Right hindlimb (tissue), 1 donor: ENCODE measurements at regions not wholly inside any gene's neighbourhood (a gene's known extent, or its start where the extent isn't known, plus 50 kb on each side); places are given as distances from the start of the nearest gene placed in this dataset.
"Not testable (repeated sequence)": the region's sequence is repeated elsewhere in the genome, so short reads cannot be mapped to it uniquely, and the experiment has no call there.

Experiments
- DNase-seq: peaks from one replicate; pipeline ENCODE4 v3.0.0-alpha.2; 2018

GRCh38 chr9:28378231-28378630, 805.0 kb upstream of the C9orf72 start:
- no peak for DNase-seq

GRCh38 chr9:28379082-28379481, 805.8 kb upstream of the C9orf72 start:
- DNase-seq = no peak

- DNase-seq = no peak
Observed at GRCh38 chr9:28389411-28389810, 816.1 kb upstream of the C9orf72 start.

GRCh38 chr9:28394774-28395173, 821.5 kb upstream of the C9orf72 start:
- no peak for DNase-seq

- no peak for DNase-seq
Observed at GRCh38 chr9:28396058-28396457, 822.8 kb upstream of the C9orf72 start.

GRCh38 chr9:28407351-28407750, 834.1 kb upstream of the C9orf72 start:
- DNase-seq = no peak

GRCh38 chr9:28409919-28410318, 836.6 kb upstream of the C9orf72 start:
- DNase-seq = no peak

- no peak for DNase-seq
Observed at GRCh38 chr9:28410411-28410810, 837.1 kb upstream of the C9orf72 start.

- DNase-seq = no peak
Observed at GRCh38 chr9:28413471-28413870, 840.2 kb upstream of the C9orf72 start.

- no peak for DNase-seq
Observed at GRCh38 chr9:28423255-28423654, 850.0 kb upstream of the C9orf72 start.

GRCh38 chr9:28435456-28435855, 862.2 kb upstream of the C9orf72 start:
- no peak for DNase-seq

GRCh38 chr9:28439688-28440087, 866.4 kb upstream of the C9orf72 start:
- DNase-seq = no peak

- DNase-seq = no peak
Observed at GRCh38 chr9:28443461-28443860, 870.2 kb upstream of the C9orf72 start.

- DNase-seq = no peak
Observed at GRCh38 chr9:28444637-28445036, 871.4 kb upstream of the C9orf72 start.

- no peak for DNase-seq
Observed at GRCh38 chr9:28445211-28445610, 871.9 kb upstream of the C9orf72 start.

GRCh38 chr9:28453918-28454317, 880.6 kb upstream of the C9orf72 start:
- DNase-seq = no peak

GRCh38 chr9:28456861-28457260, 883.6 kb upstream of the C9orf72 start:
- DNase-seq = no peak

- DNase-seq = no peak
Observed at GRCh38 chr9:28464481-28465216, 891.4 kb upstream of the C9orf72 start.

GRCh38 chr9:28471261-28471660, 898.0 kb upstream of the C9orf72 start:
- no peak for DNase-seq

- no peak for DNase-seq
Observed at GRCh38 chr9:28487561-28487960, 914.3 kb upstream of the C9orf72 start.

GRCh38 chr9:28491121-28491520, 917.8 kb upstream of the C9orf72 start:
- DNase-seq = no peak

GRCh38 chr9:28498168-28498567, 924.9 kb upstream of the C9orf72 start:
- DNase-seq = not testable (repeated sequence)

- no peak for DNase-seq
Observed at GRCh38 chr9:28502189-28502588, 928.9 kb upstream of the C9orf72 start.

GRCh38 chr9:28502741-28503140, 929.5 kb upstream of the C9orf72 start:
- no peak for DNase-seq

- DNase-seq = no peak
Observed at GRCh38 chr9:28503573-28503972, 930.3 kb upstream of the C9orf72 start.
